GM19324 (cell line): ENCODE measurements at regions not wholly inside any gene's neighbourhood (a gene's known extent, or its start where the extent isn't known, plus 50 kb on each side); places are given as distances from the start of the nearest gene placed in this dataset.
A peak's percentile ranks its signal among the peaks of the same experiment; 100 is the strongest.
"Not testable (repeated sequence)": the region's sequence is repeated elsewhere in the genome, so short reads cannot be mapped to it uniquely, and the experiment has no call there.

Experiments
- ATAC-seq: cut with Tn5 transposase; IDR thresholded peaks from one replicate; pipeline ENCODE4 v1.9.1; 2021; ENCODE audit warnings: mild to moderate bottlenecking, moderate library complexity; ENCODE audit not compliant: unreplicated experiment, low FRiP score

DNA sequence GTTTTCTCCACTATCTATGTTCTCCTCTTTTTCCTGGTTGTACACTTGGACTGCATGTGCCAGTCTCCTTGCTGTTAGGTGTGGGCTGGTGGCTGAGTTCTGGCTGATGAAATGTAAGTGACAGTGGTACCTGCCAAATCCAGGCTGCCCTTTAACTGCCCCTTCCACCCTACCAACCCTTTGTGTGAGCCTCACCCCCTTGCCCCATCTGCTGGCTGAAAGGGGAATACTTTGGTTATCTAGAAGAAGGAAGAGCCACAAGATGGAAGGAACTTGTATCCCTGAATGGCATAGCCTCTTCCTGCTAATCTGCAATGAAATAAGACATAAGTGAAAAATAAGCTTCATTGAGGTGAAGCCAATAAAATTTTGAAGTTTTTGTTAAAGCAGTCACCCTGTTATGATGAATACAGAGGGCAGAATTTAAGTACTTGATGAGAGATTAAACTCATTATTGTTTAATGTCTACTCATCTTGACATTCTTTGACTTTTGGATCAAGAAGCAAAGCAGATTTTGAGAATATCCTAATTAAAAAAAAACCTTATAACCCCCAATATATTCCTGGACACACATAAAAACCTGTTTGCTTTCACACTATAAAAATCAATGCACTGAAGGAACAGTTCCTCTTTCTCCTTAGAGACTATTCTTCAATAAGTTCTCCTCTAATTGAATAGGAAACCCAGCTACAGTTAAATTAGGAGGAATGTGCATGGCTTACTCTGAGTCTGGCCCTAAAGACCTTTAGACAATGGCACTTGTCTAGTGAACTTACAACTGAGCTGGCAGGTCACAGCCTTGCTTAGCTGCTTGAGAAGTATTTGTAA is 262.6 kb upstream of the BTG1 start:
- ATAC-seq = no peak

DNA sequence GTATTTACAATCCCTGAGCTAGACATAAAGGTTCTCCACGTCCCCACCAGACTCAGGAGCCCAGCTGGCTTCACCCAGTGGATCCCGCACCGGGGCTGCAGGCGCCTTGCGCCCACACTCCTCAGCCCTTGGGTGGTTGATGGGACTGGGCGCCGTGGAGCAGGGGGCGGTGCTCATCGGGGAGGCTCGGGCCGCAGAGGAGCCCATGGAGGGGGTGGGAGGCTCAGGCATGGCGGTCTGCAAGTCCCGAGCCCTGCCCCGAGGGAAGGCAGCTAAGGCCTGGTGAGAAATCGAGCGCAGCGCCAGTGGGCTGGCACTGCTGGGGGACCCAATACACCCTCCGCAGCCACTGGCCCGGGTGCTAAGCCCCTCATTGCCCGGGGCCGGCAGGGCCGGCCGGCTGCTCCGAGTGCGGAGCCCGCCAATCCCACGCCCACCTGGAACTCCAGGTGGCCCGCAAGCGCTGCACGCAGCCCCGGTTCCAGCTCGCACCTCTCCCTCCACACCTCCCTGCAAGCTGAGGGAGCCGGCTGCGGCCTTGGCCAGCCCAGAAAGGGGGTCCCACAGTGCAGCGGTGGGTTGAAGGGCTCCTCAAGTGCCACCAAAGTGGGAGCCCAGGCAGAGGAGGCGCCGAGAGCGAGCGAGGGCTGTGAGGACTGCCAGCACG is 260.9 kb upstream of the BTG1 start:
- ATAC-seq = not testable (repeated sequence)

DNA sequence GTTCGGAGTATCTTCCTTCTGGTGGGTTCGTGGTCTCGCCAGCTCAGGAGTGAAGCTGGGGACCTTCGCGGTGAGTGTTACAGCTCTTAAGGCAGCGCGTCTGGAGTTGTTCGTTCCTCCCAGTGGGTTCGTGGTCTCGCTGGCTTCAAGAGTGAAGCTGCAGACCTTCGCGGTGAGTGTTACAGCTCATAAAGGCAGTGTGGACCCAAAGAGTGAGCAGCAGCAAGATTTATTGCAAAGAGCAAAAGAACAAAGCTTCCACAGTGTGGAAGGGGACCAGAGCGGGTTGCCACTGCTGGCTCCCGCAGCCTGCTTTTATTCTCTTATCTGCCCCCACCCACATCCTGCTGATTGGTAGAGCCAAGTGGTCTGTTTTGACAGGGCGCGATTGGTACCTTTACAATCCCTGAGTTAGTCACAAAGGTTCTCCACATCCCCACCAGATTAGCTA is 260.2 kb upstream of the BTG1 start:
- not testable (repeated sequence) for ATAC-seq

DNA sequence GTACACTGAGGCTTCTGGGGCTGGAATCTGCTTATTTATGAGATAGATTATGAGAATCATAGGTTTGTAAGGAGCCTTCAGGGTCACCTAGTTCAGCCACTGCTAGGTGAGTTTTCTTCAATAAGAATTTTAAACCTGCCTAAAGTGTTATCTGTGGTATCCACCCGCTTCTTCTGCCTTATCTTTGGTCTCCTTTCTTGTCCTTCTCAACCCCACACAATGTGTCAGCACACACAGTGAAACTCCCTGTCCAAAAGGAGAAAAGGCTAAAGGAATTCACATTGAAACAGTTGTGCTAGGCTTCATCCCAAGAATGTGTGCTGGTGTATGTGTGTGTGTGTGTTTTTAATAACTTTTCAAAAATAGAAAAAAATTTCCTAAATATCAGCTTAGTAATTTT is 259.3 kb upstream of the BTG1 start:
- ATAC-seq = no peak

DNA sequence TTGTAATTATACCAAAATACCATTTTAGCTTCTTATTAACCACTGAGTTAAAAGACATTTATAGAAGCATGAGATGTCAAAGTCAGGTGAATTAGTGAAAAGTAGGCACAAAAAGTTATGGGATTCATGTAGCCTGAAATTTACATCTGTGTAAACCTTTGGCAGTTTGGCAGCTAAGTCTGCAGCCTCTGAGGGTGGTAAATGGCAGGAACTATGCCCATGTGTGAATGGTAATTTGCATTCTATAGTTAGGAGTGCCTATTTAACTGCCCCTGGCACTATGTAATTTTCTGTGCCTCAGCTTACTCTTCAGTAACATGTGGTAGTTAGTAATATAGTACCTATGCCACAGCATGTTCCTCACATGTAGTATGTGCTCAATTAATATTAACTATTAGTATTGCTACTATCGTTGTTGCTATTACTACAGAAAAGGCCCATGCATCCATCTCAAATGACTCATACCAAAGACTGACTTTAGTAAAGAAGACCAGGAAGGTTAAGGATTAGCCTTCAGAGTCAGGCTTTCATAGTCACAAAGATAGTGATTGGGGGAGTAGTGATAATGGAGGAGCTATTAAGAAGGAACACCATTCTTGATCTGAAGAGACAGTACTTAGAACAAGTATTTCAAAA is 258.7 kb upstream of the BTG1 start:
- no peak for ATAC-seq

DNA sequence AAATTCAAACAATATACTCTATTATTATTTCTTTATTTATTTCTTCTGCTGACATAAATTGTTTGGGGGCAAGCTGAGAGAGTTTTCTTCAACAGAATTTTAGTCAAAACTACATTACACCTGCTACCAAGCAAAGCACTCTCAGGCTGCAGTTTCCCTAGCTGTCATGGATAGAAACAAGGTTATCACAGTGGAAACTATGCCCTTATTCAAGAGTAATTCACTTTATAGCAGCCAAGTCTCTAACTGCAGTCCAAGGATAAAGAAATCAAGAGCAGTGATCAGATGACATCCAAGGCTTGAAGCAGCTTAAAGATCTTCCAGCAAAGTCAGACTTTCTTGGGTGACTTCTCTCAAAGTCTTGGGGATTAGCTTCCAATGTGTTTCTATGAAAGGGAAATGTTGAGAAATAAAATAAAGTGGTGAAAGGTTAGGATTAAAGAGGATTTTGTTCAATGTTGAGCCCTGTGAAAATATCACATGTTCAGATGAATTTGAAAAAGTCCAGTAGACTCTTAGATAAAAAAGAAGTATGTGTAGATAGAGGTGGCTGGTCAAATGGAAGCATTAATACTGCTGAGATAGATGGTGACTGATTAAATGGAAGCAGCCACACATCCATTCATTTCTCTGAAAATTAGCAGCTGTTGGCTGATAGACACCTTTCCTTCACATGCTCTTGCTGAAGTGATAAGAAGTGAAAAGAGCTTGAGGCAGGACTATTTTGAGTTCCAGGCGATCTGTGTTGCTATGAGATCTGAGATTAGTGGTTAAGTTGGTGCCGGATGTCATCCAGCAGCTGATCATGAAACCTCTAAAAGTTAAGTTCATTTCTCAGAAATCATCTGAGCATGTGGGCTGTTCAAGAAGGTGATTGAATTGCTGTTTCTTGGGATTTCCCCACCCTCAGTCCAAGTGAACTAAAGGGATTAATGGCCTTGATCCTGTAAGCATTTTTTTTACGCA is 257.8 kb upstream of the BTG1 start:
- ATAC-seq = peak; percentile 72

DNA sequence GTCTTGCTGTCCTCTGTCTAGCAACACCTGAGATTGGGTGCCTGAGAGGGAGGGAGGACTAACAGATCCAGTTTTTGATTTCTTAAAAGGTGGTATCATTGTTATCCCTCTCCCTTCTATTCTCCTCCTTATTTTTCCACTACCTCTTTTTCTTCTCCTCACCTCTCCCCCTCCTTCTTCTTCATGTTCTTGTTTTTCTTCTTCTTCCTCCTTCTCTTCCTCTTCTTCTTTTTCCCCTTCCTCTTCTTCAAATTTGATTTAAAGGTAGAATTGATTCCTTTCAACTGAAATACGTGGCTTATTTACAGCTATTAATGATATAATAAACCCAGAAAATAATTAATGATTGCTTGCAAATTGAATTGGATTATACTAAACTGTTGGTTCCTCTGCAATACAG is 256.8 kb upstream of the BTG1 start:
- no peak for ATAC-seq

DNA sequence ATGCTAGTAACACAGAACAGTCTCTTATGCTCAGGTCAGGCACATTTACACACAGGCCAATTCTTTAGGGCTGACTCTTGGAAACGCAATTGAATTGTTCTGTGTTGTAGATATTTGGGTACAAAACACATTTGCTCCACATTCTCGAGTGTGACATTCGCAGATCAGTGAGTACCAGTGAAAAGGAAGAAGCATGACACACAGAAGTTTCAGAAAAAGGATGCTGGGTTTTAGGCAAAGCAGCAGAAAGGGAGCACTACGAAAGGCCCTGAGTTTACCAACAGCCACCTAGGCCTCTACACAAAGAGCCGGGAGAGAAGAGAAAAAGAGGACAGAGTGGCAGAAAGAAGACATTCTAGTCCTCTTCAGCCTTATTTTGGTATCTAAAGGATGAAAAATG is 254.4 kb upstream of the BTG1 start:
- ATAC-seq = peak; percentile 39

DNA sequence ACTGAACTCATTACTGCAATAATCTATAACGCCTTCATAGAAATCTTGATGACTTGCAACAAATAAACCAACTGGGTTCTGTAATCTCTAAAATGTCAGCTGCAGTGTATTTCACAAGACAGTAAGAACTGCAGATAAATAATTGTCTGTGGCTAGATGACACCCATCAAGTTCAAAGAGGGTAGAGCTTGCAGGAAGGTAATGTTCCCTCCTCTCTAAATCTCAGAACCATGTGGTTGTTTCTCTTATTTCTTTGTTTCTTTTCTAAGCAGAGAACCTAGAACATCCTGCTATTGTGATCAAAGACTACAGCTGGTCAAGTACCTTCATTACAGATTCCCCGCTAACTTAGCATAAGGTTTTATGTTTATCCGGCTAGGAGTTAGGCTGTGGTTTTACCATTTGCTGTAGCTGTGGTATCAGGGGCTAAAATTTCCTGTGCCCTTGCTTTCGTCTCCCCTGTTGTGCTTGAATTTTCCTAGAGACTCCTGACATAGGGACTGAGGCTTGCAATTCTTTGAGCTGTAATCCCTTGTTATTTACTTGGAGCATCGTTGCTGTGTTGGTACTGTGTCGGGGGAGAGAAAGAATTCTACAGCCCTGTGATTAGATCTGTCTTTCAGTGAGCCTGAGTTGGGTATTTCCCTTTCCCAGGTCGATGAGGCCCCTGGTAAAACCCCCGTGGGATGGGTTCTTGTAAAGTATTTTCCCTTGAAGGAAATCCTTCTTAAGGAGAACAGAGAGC is 253.1 kb upstream of the BTG1 start:
- no peak for ATAC-seq

DNA sequence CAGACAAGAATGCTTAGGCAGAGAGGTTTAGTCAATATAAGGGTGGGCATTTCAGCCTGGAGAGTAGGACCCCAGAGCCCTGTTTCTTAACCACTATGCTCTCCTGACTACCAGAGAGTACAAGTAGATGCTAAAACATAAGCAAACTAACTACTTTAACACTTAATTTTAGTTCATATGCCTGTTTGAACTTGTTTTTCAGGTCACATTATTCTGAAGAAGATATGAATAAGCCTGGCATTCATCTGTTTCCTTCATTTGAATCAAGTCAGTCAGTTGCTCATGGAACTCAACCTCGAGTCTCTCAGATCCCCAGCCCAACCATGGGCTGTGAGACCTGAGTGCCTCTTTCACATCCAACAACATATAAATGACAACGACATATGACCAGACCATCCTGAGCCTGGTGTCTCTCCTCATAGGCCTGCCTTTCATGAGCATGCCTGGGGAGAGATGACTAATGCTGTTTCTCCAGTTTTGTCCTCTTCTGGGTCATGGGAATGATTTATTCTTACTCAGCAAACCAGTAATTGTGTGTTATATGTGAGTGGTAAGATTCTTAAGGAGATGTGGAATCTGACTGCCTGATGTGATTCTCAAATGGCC is 251.1 kb upstream of the BTG1 start:
- no peak for ATAC-seq

DNA sequence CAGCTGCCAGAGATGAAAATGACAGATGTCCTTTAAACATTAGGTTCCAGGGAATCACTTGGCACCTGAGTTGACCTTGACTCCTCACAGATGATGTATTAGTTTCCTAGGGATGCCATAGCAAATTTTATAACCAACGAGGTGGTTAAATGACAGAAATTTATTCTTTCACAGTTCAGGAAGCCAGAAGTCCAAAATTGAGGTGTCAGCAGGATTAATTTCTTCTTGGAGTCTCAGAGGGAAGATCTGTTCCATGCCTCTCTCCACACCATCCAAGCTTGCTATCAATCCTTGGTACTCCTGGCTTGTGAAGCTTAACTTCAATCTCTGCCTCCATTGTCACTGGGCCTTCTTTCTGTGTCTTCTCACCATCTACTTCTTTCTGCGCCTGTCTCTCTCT is 249.7 kb upstream of the BTG1 start:
- ATAC-seq = no peak

DNA sequence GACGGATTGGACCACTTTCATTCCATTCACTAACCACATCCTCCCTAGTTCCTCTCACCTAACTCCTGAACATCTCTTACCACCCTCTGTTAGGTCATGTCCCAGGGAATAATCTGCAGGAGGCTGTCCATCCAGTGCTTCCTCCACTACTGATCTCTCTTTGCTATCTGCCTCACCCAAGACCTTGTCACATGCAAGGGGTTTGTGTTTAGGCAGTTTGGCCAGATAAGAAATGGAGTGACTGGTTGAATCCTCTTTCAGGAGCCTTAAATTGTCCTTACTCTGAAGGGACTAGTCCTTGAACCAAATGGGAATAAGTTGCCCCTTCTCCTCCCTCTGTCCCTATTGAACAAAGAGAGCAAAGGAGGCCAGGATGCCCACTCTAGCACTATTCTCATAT is 249.2 kb upstream of the BTG1 start:
- no peak for ATAC-seq

DNA sequence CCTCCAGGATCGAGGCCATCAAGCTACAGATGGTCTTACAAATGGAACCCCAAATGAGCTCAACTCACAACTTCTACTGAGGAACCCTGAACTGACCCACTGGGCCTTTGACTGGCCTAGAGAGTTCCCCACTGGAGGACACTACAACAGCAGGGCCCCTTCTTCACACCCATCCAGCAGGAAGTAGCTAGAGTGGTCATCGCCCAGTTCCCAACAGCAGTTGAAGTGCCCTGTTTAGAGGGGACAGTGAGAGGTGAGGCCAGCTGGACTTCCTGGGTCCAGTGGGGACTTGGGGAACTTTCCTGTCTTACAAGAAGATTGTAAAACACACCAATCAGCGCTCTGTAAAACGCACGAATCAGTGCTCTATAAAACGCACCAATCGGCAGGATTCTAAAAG is 247.9 kb upstream of the BTG1 start:
- ATAC-seq = no peak

DNA sequence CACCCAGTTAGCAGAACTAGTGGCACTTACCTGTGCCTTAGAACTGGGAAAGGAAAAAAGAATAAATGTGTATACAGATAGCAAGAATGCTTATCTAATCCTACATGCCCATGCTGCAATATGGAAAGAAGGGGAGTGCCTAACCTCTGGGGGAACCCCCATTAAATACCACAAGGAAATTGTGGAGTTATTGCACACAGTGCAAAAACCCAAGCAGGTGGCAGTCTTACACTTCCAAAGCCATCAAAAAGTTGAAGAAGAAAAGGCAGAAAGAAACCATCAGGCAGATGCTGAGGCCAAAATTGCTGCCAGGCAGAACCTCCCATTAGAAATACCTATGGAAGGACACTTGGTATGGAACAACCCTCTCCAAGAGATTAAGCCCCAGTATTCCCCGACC is 246.1 kb upstream of the BTG1 start:
- ATAC-seq = not testable (repeated sequence)

DNA sequence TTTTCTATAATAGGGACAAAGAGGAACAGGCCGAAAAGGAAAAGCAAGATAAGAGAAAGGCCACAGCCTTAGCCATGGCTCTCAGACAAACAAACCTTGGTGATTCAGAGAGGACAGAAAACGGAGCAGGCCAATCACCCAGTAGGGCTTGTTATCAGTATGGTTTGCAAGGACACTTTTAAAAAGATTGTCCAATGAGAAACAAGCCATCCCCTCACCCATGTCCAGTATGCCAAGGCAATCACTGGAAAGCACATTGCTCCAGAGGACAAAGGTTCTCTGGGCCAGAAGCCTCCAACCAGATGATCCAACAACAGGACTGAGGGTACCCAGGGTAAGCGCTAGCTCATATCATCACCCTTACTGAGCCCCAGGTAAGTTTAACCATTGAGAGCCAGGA is 243.8 kb upstream of the BTG1 start:
- ATAC-seq = no peak

DNA sequence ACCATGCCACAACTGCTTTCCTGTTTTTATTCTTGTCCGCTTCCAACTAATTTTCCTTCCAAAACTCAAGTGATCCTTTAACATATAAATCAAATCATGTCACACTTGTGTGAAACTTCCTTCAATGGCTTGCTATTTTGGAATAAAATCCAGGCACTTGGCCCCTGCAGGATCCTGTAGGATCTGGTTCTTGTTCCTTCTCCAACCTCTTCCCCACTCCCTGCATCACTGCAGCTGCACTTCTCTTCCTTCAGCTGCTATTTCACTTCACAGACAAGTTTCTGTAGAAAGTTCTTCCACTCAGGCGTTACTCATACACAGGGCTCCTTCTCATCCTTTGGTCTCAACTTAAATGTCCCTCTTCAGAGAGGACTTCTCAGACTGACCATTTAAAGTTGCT is 239.7 kb upstream of the BTG1 start:
- no peak for ATAC-seq

DNA sequence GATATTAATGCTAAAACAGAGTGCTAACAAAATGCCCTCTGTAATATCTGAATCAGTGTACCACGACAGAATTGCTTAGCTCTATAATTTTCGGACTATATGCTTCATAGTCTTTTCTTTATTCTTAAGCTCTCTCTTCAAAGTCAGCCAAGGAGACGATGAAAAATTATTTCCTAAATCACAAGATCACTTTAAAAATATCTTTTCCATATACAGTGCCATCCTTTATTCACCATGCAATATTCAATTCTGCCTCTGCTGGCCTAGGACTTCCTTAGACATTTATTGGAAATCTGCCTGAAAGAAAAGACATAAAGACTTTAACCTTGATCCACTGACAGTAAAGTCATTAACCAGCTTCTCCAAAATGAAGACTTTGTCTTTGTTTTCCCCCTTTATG is 238.9 kb upstream of the BTG1 start:
- no peak for ATAC-seq

DNA sequence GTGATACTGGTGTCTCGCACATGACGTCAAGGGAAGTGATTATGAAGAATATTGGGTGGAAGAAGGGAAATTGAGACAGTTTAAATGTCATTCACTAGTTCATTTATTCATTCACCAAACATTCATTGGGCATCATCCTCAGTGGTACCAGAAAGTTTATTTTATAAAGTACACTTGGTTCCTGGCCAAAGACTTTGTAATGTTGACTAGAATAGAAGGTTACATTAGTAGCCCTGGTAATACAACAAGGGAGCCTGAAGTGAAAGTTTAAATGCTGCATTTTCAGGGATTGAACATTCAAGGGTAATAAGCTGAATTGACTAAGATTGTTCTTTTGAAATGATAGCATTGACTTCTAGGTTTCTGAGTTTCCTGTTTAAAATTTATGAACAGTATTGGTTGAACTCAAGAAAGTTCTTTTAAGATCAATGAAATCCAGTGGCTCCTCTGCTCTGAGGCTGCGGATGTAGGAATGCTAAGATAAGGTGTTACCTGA is 236.8 kb upstream of the BTG1 start:
- ATAC-seq = no peak

DNA sequence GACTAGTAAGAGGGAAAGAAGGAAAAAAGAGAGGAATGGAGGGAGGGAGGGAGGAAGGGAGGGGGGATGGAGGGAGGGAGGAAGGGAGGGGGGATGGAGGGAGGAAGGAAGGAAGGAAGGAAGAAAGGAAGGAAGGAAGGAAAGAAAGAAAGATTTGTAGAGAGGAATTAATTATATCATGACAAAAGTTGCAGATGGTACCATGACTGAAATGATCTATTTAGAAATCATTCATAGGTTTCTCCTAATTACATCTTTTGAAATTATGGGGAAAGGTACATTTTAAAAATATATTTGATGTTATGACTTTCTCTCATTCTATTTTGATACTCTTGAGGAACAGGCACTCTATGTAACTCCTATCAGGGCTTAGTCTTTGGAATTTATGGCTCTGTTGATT is 236.2 kb upstream of the BTG1 start:
- ATAC-seq = no peak
